SKM-1 treated with dmso at 0.1 percent for 144 hours (cell line): ENCODE measurements at regions not wholly inside any gene's neighbourhood (a gene's known extent, or its start where the extent isn't known, plus 50 kb on each side); places are given as distances from the start of the nearest gene placed in this dataset.

Experiments
- DNase-seq: peaks from one replicate; lab custom pipeline; 2025; ENCODE audit not compliant: unreplicated experiment; lab: John Stamatoyannopoulos, UW

- no peak for DNase-seq
These were observed 343.4 kb downstream of the PLPP3 start for GRCh38 chr1:56235909-56236510.

GRCh38 chr1:56229186-56229585 is 350.2 kb downstream of the PLPP3 start:
- no peak for DNase-seq

DNA sequence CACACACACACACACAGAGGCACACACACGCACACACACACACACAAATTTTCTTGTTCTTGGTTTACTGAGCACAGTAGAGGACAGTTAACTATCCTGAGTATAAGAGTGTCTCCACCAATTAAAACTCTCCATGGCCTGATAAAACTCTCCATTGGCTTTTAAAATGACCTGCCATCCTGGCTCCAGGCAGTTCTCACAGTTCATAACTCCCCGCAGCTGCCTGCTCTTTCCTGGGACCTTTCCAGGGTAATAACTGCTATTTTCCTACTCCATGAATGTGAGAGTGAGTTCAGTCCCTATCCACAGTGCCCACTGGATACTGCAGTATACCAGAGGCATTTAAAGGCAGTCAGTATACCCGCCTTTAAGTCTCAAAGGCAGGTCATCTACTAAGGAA is 351.5 kb downstream of the PLPP3 start:
- DNase-seq: no peak

DNA sequence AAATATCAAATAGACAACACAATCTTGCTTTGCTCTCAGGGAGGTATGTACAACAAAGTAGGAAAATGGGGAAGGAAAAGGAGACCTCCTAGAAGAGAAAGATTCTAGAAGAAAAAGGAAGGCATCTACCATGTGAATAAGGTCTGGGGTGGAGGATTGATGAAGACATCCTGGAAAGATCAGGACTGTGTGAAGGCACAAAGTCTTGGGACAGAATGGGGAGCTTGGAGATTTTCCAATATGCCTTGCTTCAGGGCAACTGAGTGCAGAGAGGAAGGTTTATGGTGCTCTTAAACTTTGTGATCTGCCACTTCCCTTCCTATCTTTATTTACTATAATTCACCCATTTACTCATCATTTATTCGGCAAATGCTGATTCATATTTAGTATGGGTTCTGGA is 352.0 kb downstream of the PLPP3 start:
- no peak for DNase-seq

- no peak for DNase-seq
These were observed 353.2 kb downstream of the PLPP3 start for GRCh38 chr1:56225964-56226815.

DNA sequence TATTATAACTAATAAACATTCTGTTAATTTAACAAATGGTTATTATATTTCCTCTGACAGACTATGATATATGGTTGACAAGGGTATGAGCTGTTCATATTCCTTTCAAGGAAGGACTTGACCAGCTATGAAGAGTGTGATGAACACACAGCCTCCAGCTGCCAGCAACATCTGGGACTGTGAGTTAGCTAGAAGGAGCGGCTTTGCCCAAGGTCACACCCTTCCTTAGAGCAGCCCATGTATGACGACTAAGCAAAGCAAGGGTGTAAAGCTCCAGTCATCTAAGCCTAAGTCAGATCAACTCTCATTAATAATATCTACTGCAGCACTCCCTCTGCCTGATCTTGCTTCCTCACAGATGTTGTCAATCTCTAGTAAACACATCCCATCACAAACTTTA is 355.4 kb downstream of the PLPP3 start:
- DNase-seq: no peak

DNA sequence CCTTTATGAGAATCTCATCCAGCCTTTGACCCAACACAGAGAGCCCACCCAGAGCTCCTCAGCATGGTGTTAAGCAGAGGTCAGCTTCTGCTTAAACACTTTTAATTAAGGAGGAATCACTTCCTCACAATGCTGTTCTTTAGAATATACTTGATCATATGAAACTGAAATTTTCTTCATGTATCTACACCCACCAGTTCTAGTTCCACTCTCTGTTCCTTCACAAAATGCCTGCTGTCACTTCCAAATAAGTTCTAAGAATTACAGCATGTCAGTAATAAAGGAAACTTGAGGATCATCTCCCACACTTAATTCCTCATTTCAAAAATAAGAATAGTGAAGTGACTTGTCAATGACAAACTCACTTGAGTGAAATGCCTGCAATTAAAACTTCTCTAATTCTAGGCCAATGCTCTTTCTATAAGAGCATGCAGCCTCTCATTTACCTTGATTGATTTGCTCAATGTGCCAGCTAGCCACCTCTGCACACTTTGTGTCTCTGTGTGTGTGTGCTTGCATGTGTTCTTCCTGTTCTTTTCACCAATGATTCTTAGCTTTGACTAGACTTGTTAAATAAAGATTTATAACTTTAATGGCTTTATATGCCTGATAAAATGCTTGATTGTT is 356.3 kb downstream of the PLPP3 start:
- DNase-seq: no peak

- DNase-seq: no peak
These were observed 359.3 kb downstream of the PLPP3 start for GRCh38 chr1:56220021-56220420.

- no peak for DNase-seq
These were observed 361.3 kb downstream of the PLPP3 start for GRCh38 chr1:56218023-56218422.

- no peak for DNase-seq
These were observed 363.1 kb downstream of the PLPP3 start for GRCh38 chr1:56216218-56216617.

DNA sequence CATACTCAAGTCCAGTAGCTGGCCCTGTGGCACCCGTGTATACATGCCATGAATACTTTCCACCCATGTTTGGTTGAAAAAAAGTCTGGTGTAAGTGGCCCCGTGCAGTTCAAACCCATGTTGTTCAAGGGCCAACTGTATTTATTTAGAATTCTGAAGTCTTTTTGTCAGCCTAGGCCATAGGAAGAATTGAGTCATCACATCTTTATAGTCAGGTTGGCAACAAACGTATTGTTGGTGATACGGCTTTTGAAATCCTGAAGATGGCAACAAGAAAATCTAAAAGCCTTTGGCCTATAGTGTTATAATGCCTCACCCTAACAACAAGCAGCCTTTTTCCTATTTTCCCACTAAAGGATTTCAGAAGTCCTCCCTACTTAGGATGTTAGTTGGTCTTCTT is 363.6 kb downstream of the PLPP3 start:
- DNase-seq: no peak

DNA sequence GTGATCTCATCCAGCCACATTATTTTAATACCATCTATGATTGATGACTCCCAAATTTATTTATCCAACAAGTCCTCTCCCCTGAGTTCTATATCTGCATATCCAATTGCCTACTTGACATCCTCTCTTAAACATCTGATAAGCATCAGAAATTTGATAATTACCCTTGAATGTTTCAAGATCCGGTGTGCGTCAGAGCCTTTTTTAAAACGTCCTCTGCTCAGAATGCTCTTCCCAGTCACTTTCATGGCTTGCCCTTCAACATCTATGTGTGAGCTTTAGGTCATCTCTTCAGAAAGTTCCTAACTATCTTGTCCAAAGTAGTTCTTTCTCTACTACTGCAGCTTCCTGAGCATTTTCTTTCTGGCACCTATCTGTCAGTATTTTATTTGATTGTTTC is 364.3 kb downstream of the PLPP3 start:
- DNase-seq: no peak

DNA sequence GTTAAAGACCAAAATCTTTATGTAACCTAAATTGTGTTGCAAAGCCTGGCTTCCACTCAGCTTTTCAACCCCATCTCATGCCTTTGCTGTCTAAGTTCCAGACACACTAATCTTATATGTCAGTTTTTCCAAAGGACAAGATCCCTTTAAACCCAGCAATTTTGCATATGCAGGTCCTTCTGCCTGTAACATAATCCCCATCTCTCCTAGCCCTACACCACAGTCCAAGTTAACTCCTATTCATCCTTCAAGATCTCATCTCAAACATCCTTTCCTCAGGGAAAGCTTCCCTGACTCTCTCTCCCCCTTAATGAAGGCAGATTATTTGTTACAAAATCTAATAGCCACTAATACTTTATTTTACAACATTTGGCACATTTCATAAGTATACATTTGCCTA is 366.3 kb downstream of the PLPP3 start:
- DNase-seq: no peak

DNA sequence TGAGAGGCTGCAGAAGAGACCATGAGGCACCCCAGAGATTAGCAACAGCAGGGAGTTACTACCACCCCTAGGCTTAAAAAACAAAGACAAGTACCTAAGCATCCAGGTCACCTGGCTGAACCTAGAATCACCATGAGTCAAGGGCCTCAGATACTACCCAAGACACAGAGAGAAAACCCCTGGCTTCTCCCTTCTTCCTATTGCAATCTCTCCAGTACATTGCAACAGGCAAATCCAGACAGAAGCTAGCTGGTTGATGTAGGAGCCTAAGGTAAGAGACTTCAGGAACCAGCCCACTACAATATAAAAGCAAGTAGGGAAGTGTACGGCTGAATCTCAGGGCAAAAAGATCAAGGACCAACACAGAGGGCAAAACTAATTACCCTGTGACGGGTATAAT is 367.2 kb downstream of the PLPP3 start:
- no peak for DNase-seq

GRCh38 chr1:56206391-56206790 is 373.0 kb downstream of the PLPP3 start:
- no peak for DNase-seq

DNA sequence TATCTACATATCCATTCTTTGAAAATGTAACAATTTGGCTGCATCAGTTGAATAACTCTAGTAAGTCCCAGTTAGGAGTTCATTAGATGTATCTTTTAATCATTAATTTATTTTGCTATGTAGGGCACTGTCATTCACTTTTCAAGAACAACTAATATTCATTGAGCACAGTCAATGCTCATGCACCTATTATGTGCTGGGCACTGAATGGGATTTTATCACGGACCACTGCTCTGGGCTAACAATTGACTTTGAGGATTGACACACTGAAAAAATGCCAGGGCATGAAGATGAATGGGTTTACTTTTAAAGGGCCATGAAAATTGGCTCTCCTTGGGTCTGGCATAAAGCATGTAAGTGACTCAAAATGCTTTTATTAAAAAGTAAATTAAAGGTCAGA is 375.2 kb downstream of the PLPP3 start:
- no peak for DNase-seq

- no peak for DNase-seq
These were observed 376.4 kb downstream of the PLPP3 start for GRCh38 chr1:56202796-56203492.

- DNase-seq: no peak
These were observed 377.2 kb downstream of the PLPP3 start for GRCh38 chr1:56202186-56202585.

DNA sequence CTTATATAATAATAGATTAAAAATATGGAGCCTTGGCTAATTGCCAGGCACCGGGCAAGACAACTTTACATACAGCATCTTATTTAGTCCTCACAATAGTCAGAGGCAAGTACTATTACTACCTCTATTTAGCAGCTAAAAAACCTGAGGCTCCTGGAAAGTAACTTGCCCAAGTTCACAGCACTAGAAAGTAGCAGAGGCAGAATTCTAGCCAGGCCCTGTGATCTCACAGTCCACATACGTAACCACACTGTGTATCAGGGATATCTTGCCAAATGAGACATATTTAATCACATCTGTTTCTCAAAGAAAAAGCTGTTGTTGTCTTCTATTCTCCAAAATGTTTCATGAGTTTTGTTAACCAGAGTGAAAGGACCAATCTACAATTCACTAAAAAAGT is 378.5 kb downstream of the PLPP3 start:
- no peak for DNase-seq

DNA sequence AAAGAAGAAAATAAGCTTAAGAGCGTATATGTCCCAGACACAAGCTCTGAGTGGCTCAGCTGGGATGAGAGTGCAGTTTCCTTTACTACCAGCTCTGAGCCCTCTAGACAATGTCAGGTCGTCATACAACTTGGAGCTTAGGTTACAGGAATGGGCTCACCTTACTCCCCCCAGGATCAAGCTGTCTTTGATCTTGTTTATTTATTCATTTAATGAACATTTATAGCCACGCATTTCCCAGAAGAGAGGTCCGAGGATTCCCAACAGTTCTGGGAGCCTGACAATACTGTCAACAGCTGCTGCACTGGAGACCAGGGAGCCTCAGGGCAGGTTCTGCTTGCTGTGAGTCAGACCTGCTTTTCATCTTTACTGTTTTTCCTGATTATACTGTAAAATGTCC is 378.9 kb downstream of the PLPP3 start:
- no peak for DNase-seq

DNA sequence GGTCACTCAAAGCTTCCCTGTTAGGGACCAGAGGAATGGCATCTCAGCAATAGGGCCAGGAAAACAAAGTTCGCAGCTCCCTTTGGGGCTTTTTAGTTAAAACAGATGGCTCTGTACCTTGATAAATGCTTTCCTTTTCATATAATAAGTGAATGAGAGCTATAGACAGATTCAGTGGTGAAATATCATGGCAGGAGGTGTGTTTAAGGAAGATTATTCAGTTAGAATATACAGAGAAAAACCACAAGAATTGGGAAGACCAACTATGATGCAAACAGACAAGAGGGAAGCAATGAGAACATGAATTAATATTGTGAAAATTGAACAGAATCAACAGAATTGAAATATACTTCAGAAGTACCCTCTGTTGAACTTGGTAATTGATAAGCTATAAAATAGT is 379.4 kb downstream of the PLPP3 start:
- DNase-seq: no peak

DNA sequence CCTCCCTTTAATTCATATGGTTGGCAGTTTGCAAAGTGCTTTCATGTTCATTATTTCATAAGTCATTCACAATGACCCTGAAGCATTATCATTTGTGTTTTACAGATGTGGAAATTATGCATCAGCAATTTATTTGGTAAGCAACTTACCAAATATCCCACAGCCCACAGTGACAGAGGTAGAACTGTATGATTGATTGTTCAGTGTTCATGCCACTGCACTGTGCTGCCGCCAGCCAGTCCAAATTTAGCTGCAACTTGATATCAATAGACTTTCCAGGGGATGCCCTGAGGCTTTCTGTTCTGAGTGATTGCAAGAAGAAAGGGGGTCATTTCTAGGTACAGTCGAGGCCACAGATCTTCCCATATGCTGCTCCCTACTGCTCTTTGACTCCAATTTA is 380.3 kb downstream of the PLPP3 start:
- no peak for DNase-seq
